CD14-positive monocyte (primary cell): ENCODE measurements at regions not wholly inside any gene's neighbourhood (a gene's known extent, or its start where the extent isn't known, plus 50 kb on each side); places are given as distances from the start of the nearest gene placed in this dataset.

Experiments used
- DNase-seq, 3 donors: peaks; one replicate each; pipeline ENCODE4 v3.0.0-alpha.2; 2011 to 2022
- H2AFZ ChIP-seq: 2 replicates; pipeline ENCODE4 v1.6.0; 2012; ENCODE audit warnings: mild to moderate bottlenecking, low read depth, low read length, inconsistent platforms; ENCODE audit not compliant: insufficient read depth, poor library complexity, severe bottlenecking
- H3K27ac ChIP-seq, 2 donors: 1 replicate in 1 of 2; 2 replicates in 1 of 2; pipeline ENCODE4 v1.5.1; 2012 to 2013; ENCODE audit warnings: low read length in 2 of 2, control low read depth in 1 of 2, inconsistent platforms in 1 of 2, low read depth in 1 of 2, mild to moderate bottlenecking in 1 of 2
- H3K27me3 ChIP-seq, 2 donors: one replicate each; pipeline versions ENCODE4 v1.6.0 to v1.6.1; 2011 to 2013; ENCODE audit warnings: low read length in 2 of 2; ENCODE audit not compliant: control insufficient read depth in 2 of 2, insufficient read depth in 2 of 2
- H3K36me3 ChIP-seq, 2 donors: replicated peaks in 1 of 2; 1 replicate in 1 of 2; 2 replicates in 1 of 2; pipeline versions ENCODE4 v1.5.1 to v1.6.1; 2012 to 2013; ENCODE audit warnings: low read length in 2 of 2, control low read depth in 1 of 2, inconsistent platforms in 1 of 2, mild to moderate bottlenecking in 1 of 2; ENCODE audit not compliant: insufficient read depth in 2 of 2, control insufficient read depth in 1 of 2
- H3K4me1 ChIP-seq, 2 donors: 1 replicate in 1 of 2; 2 replicates in 1 of 2; pipeline versions ENCODE4 v1.5.1 to v1.6.1; 2012 to 2013; ENCODE audit warnings: low read length in 2 of 2, control low read depth in 1 of 2, inconsistent platforms in 1 of 2, mild to moderate bottlenecking in 1 of 2, moderate library complexity in 1 of 2; ENCODE audit not compliant: insufficient read depth in 2 of 2, control insufficient read depth in 1 of 2
- H3K4me2 ChIP-seq: replicated peaks from 2 replicates; pipeline ENCODE3; 2012; ENCODE audit warnings: low read length, moderate library complexity, mild to moderate bottlenecking; ENCODE audit not compliant: poor library complexity, severe bottlenecking; ENCODE audit errors: extremely low read depth
- H3K4me3 ChIP-seq, 3 experiments: fragments of 200-600 bp in 1 of 3; sonication (generic) in 1 of 3; replicated peaks in 1 of 3; 1 replicate in 2 of 3; 2 replicates in 1 of 3; pipeline ENCODE4 v1.5.1; 2011 to 2013; ENCODE audit warnings: low read length in 3 of 3, mild to moderate bottlenecking in 3 of 3, control low read depth in 2 of 3, low read depth in 2 of 3, inconsistent platforms in 1 of 3, moderate library complexity in 1 of 3
- H3K79me2 ChIP-seq: 2 replicates; pipeline ENCODE4 v1.6.0; 2012; ENCODE audit warnings: mild to moderate bottlenecking, control low read depth, inconsistent platforms, low read length, moderate library complexity; ENCODE audit not compliant: insufficient read depth
- H3K9ac ChIP-seq: 2 replicates; pipeline ENCODE4 v1.6.0; 2017; ENCODE audit warnings: low read length, mild to moderate bottlenecking; ENCODE audit not compliant: insufficient read depth, poor library complexity, severe bottlenecking
- H3K9me3 ChIP-seq, 2 donors: replicated peaks in 1 of 2; 1 replicate in 1 of 2; 2 replicates in 1 of 2; pipeline versions ENCODE4 v1.5.1 to v1.6.1; 2012 to 2013; ENCODE audit warnings: low read length in 2 of 2, control low read depth in 1 of 2; ENCODE audit not compliant: control insufficient read depth in 1 of 2, insufficient read depth in 1 of 2
- H4K20me1 ChIP-seq: 2 replicates; pipeline ENCODE4 v1.6.0; 2012; ENCODE audit warnings: mild to moderate bottlenecking, low read length, control low read depth, moderate library complexity; ENCODE audit not compliant: insufficient read depth
- H3K27ac Mint-ChIP-seq, 7 donors: one replicate each; pipeline ENCODE4 v1.8.0; 2020; ENCODE audit warnings: mild to moderate bottlenecking in 7 of 7, mixed read lengths in 7 of 7, moderate library complexity in 6 of 7, inconsistent platforms in 2 of 7
- H3K27me3 Mint-ChIP-seq, 3 donors: one replicate each; pipeline ENCODE4 v1.8.0; 2021 to 2022; ENCODE audit warnings: low read depth in 3 of 3, mild to moderate bottlenecking in 3 of 3, mixed read lengths in 3 of 3, moderate library complexity in 3 of 3, inconsistent platforms in 1 of 3
- H3K36me3 Mint-ChIP-seq, 2 donors: one replicate each; pipeline ENCODE4 v1.8.0; 2020; ENCODE audit warnings: mixed read lengths in 2 of 2, inconsistent platforms in 1 of 2, mild to moderate bottlenecking in 1 of 2
- H3K4me1 Mint-ChIP-seq: one replicate; pipeline ENCODE4 v1.8.0; 2020; ENCODE audit warnings: mild to moderate bottlenecking, mixed read lengths
- H3K4me3 Mint-ChIP-seq, 2 donors: one replicate each; pipeline ENCODE4 v1.8.0; 2020; ENCODE audit warnings: mild to moderate bottlenecking in 2 of 2, mixed read lengths in 2 of 2, moderate library complexity in 1 of 2
- H3K9me3 Mint-ChIP-seq, 7 donors: one replicate each; pipeline ENCODE4 v1.8.0; 2020 to 2022; ENCODE audit warnings: mixed read lengths in 7 of 7, mild to moderate bottlenecking in 6 of 7, moderate library complexity in 6 of 7, inconsistent platforms in 2 of 7
- CTCF ChIP-seq: fragments of 200-600 bp; IDR thresholded peaks from one replicate; pipeline ENCODE4 v1.8.0; 2022; ENCODE audit warnings: antibody characterized with exemption, mild to moderate bottlenecking
- WGBS: methylation state at CpG from one replicate; pipeline ENCODE4 v1.1.5; 2013; ENCODE audit warnings: missing lambda C conversion rate; ENCODE audit not compliant: insufficient coverage; 5-methylcytosine and 5-hydroxymethylcytosine counted together
- intact Hi-C, 2 donors: fragments of 100-400 bp; cut with micrococcal nuclease; formaldehyde crosslinking; loops; one replicate each; pipeline versions ENCODE4 v1.15.0 to v1.15.1; 2023

- peaks cover 3 to 6% (median 4%) of the 10 kb centered on the region in 3 donors for H3K27me3 Mint-ChIP-seq
- Histone ChIP-seq H3K27ac (no peak overlapping the region), H3K9me3 (no peaks in the 10 kb centered on the region), H3K4me2 (no peak overlapping the region), H3K27me3 (no peaks in the 10 kb centered on the region), H3K79me2 (no peaks in the 10 kb centered on the region), H3K9ac (no peak overlapping the region), H3K4me1 (no peaks in the 10 kb centered on the region), H3K36me3 (no peaks in the 10 kb centered on the region), H3K4me3 (no peak overlapping the region), H2AFZ (no peak overlapping the region), H4K20me1 (no peaks in the 10 kb centered on the region)
- WGBS, result no CpG with 5 or more reads among the region's 4 CpGs
- H3K27ac Mint-ChIP-seq, result peak overlapping the region in 2 of 7 donors; percentile 66 to 74
- TF ChIP-seq CTCF, result no peak
- intact Hi-C loops, result no loop called here
- no peaks in the 10 kb centered on the region for H3K9me3 Mint-ChIP-seq
- H3K4me3 Mint-ChIP-seq, result no peak overlapping the region
- H3K4me1 Mint-ChIP-seq, result peaks cover 3% of the 10 kb centered on the region
- H3K36me3 Mint-ChIP-seq, result no peaks in the 10 kb centered on the region
- DNase-seq, result no peak
Observed at GRCh38 chr1:29933067-29933466, 696.7 kb downstream of the PTPRU start.

GRCh38 chr1:29932626-29933025, 696.3 kb downstream of the PTPRU start:
- H4K20me1 ChIP-seq, result no peaks in the 10 kb centered on the region
- no peaks in the 10 kb centered on the region for H3K9me3 ChIP-seq
- Mint-ChIP-seq H3K9me3 (no peaks in the 10 kb centered on the region), H3K4me3 (no peak overlapping the region), H3K36me3 (no peaks in the 10 kb centered on the region), H3K27ac (no peak overlapping the region), H3K27me3 (peaks cover 4 to 6% (median 4%) of the 10 kb centered on the region in 3 donors), H3K4me1 (peaks cover 3% of the 10 kb centered on the region)
- H3K27me3 ChIP-seq, result no peaks in the 10 kb centered on the region
- H3K9ac ChIP-seq, result no peak overlapping the region
- no peaks in the 10 kb centered on the region for H3K79me2 ChIP-seq
- intact Hi-C loops, result no loop called here
- H3K4me2 ChIP-seq, result no peak overlapping the region
- no peak for TF ChIP-seq CTCF
- H2AFZ ChIP-seq, result no peak overlapping the region
- H3K4me1 ChIP-seq, result no peaks in the 10 kb centered on the region
- no peak overlapping the region for H3K27ac ChIP-seq
- WGBS, result 90% methylated on average over 5 of the region's 8 CpGs
- H3K4me3 ChIP-seq, result no peak overlapping the region
- H3K36me3 ChIP-seq, result no peaks in the 10 kb centered on the region
- DNase-seq, result no peak
